ENCODE measurements at regions not wholly inside any gene's neighbourhood (a gene's known extent, or its start where the extent isn't known, plus 50 kb on each side); places are given as distances from the start of the nearest gene placed in this dataset.

- H3K36me3 ChIP-seq = no peaks in the 10 kb centered on the region
- DNase-seq (ENCODE audit: low spot score) = no peak
- H3K27me3 ChIP-seq = no peaks in the 10 kb centered on the region
- H3K4me3 ChIP-seq = no peak overlapping the region
- no peak for TF ChIP-seq CTCF (IDR thresholded peaks at IDR 0.05)
- no peaks in the 10 kb centered on the region for H3K4me1 ChIP-seq
- H3K9me3 ChIP-seq = peaks cover 0 to 20% of the 10 kb centered on the region in 2 donors
- H3K27ac ChIP-seq = no peak overlapping the region
These were observed 113.3 kb upstream of the FAT3 start for GRCh38 chr11:92111287-92111686.

- peaks cover 0 to 16% of the 10 kb centered on the region in 2 donors for H3K9me3 ChIP-seq
- H3K4me1 ChIP-seq = no peaks in the 10 kb centered on the region
- DNase-seq (ENCODE audit: low spot score) = no peak
- H3K36me3 ChIP-seq = no peaks in the 10 kb centered on the region
- no peak overlapping the region for H3K4me3 ChIP-seq
- TF ChIP-seq CTCF (IDR thresholded peaks at IDR 0.05) = no peak
- H3K27ac ChIP-seq = no peak overlapping the region
- H3K27me3 ChIP-seq = no peaks in the 10 kb centered on the region
These were observed 115.2 kb upstream of the FAT3 start for GRCh38 chr11:92109466-92109865.

GRCh38 chr11:92107331-92107730, 117.3 kb upstream of the FAT3 start:
- TF ChIP-seq CTCF (IDR thresholded peaks at IDR 0.05) = no peak
- H3K27me3 ChIP-seq = no peaks in the 10 kb centered on the region
- no peaks in the 10 kb centered on the region for H3K36me3 ChIP-seq
- H3K4me1 ChIP-seq = no peaks in the 10 kb centered on the region
- DNase-seq (ENCODE audit: low spot score) = no peak
- H3K9me3 ChIP-seq = no peaks in the 10 kb centered on the region
- H3K27ac ChIP-seq = no peak overlapping the region
- no peak overlapping the region for H3K4me3 ChIP-seq

GRCh38 chr11:92104349-92104748, 120.3 kb upstream of the FAT3 start:
- no peak for DNase-seq (ENCODE audit: low spot score)
- H3K4me3 ChIP-seq = no peak overlapping the region
- no peaks in the 10 kb centered on the region for H3K9me3 ChIP-seq
- TF ChIP-seq CTCF (IDR thresholded peaks at IDR 0.05) = no peak
- no peaks in the 10 kb centered on the region for H3K4me1 ChIP-seq
- H3K27me3 ChIP-seq = no peaks in the 10 kb centered on the region
- no peak overlapping the region for H3K27ac ChIP-seq
- no peaks in the 10 kb centered on the region for H3K36me3 ChIP-seq

GRCh38 chr11:92101920-92102319, 122.7 kb upstream of the FAT3 start:
- Histone ChIP-seq H3K27ac (no peak overlapping the region), H3K9me3 (no peaks in the 10 kb centered on the region), H3K27me3 (no peaks in the 10 kb centered on the region), H3K4me3 (no peak overlapping the region), H3K4me1 (no peaks in the 10 kb centered on the region), H3K36me3 (no peaks in the 10 kb centered on the region)
- TF ChIP-seq CTCF (IDR thresholded peaks at IDR 0.05) = no peak
- no peak for DNase-seq (ENCODE audit: low spot score)

GRCh38 chr11:92099183-92099582, 125.4 kb upstream of the FAT3 start:
- H3K27ac ChIP-seq = no peak overlapping the region
- no peaks in the 10 kb centered on the region for H3K27me3 ChIP-seq
- no peaks in the 10 kb centered on the region for H3K9me3 ChIP-seq
- H3K4me1 ChIP-seq = no peaks in the 10 kb centered on the region
- no peak for TF ChIP-seq CTCF (IDR thresholded peaks at IDR 0.05)
- H3K36me3 ChIP-seq = no peaks in the 10 kb centered on the region
- DNase-seq (ENCODE audit: low spot score) = no peak
- no peak overlapping the region for H3K4me3 ChIP-seq

All from right atrium auricular region (tissue), 2 donors.